Upper lobe of left lung (tissue), 6 donors: ENCODE measurements at regions not wholly inside any gene's neighbourhood (a gene's known extent, or its start where the extent isn't known, plus 50 kb on each side); places are given as distances from the start of the nearest gene placed in this dataset.

ENCODE experiments used
- ATAC-seq, 2 donors: fragments of 200-7000 bp; cut with Tn5 transposase; one replicate each; pipeline ENCODE4 v1.9.1; 2022; ENCODE audit warnings: mild to moderate bottlenecking in 2 of 2, moderate library complexity in 2 of 2; ENCODE audit not compliant: low FRiP score in 2 of 2
- DNase-seq, 2 donors: peaks; one replicate each; pipeline ENCODE4 v3.0.0-alpha.2; 2019 to 2020
- H3K27ac ChIP-seq, 4 donors: fragments of 200-600 bp; sonication (generic); one replicate each; pipeline ENCODE4 v1.5.1; 2016 to 2019
- H3K27me3 ChIP-seq, 4 donors: fragments of 200-600 bp; sonication (generic); one replicate each; pipeline ENCODE4 v1.5.1; 2017 to 2019
- H3K36me3 ChIP-seq, 4 donors: fragments of 200-600 bp; sonication (generic); one replicate each; pipeline ENCODE4 v1.5.1; 2016 to 2019
- H3K4me1 ChIP-seq, 4 donors: fragments of 200-600 bp; sonication (generic); one replicate each; pipeline ENCODE4 v1.5.1; 2018 to 2019
- H3K4me3 ChIP-seq, 4 donors: fragments of 200-600 bp; sonication (generic); one replicate each; pipeline ENCODE4 v1.5.1; 2017 to 2019; ENCODE audit warnings: mild to moderate bottlenecking in 2 of 4, moderate library complexity in 1 of 4
- H3K9me3 ChIP-seq, 4 donors: fragments of 200-600 bp; sonication (generic); one replicate each; pipeline ENCODE4 v1.5.1; 2018 to 2019
- EP300 ChIP-seq, 4 donors: sonication (generic); formaldehyde crosslinking; IDR thresholded peaks; one replicate each; pipeline ENCODE4 v1.5.1; 2017; ENCODE audit warnings: antibody characterized with exemption in 4 of 4, control low read depth in 2 of 4
- POLR2A ChIP-seq, 4 donors: fragments of 450-650 bp; IDR thresholded peaks; one replicate each; pipeline ENCODE4 v1.5.1; 2016 to 2017; ENCODE audit warnings: antibody characterized with exemption in 4 of 4, mild to moderate bottlenecking in 2 of 4
- POLR2AphosphoS5 ChIP-seq, 2 donors: sonication (generic); formaldehyde crosslinking; IDR thresholded peaks; one replicate each; pipeline ENCODE4 v1.5.1; 2017; ENCODE audit warnings: antibody characterized with exemption in 2 of 2
- WGBS, 2 donors: methylation state at CpG; one replicate each; pipeline ENCODE4 v1.1.5; 2017 to 2018; 5-methylcytosine and 5-hydroxymethylcytosine counted together
- TF ChIP-seq, protein P1 (sequence below), 6 experiments: fragments of 450-650 bp in 4 of 6; fragments of 200-600 bp in 2 of 6; sonication (generic) in 2 of 6; IDR thresholded peaks; one replicate each; pipeline ENCODE4 v1.5.1; 2016 to 2019; ENCODE audit warnings: antibody characterized with exemption in 6 of 6
- donor health status: DM: no; HTN: no; CAD: no; lungs with moderate emphysema.
- donor health status: DM: no; HTN: yes; CAD: no; lungs with severe emphysema.

GRCh38 chr6:9627916-9628315 lies 787.0 kb downstream of the TFAP2A start:
- 70 to 75% methylated on average over 3 of the region's 3 CpGs for WGBS, 2 donors
- Histone ChIP-seq H3K9me3 (peaks cover 0 to 12% (median 3%) of the 10 kb centered on the region in 4 donors), H3K36me3 (no peaks in the 10 kb centered on the region), H3K27ac (no peak overlapping the region), H3K4me3 (no peak overlapping the region), H3K4me1 (no peaks in the 10 kb centered on the region), H3K27me3 (no peaks in the 10 kb centered on the region)
- ATAC-seq (no peak), DNase-seq (no peak)
- TF ChIP-seq, protein P1, sequence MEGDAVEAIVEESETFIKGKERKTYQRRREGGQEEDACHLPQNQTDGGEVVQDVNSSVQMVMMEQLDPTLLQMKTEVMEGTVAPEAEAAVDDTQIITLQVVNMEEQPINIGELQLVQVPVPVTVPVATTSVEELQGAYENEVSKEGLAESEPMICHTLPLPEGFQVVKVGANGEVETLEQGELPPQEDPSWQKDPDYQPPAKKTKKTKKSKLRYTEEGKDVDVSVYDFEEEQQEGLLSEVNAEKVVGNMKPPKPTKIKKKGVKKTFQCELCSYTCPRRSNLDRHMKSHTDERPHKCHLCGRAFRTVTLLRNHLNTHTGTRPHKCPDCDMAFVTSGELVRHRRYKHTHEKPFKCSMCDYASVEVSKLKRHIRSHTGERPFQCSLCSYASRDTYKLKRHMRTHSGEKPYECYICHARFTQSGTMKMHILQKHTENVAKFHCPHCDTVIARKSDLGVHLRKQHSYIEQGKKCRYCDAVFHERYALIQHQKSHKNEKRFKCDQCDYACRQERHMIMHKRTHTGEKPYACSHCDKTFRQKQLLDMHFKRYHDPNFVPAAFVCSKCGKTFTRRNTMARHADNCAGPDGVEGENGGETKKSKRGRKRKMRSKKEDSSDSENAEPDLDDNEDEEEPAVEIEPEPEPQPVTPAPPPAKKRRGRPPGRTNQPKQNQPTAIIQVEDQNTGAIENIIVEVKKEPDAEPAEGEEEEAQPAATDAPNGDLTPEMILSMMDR (IDR thresholded peaks at IDR 0.05) = no peak
- TF ChIP-seq POLR2A (IDR thresholded peaks at IDR 0.05) (no peak), POLR2AphosphoS5 (IDR thresholded peaks at IDR 0.05) (no peak), EP300 (IDR thresholded peaks at IDR 0.05) (no peak)

DNA sequence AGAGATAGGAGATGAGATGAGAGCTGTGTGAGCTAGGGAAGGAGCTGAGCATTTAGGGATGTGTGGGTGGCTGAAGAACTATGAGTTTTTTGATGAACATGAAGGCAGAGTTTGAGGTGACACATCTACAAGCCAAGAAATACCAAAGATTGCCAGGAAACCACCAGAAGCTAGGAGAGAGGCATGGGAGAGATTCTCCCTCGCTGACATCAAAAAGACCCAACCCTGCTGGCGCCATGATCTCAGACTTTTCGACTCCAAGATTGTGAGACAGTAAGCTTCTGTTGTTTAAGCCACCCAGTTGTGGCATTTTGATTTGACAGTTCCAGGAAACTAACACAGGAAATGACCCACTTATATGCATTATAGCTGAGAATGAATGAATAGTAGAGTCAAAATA lies 790.9 kb downstream of the TFAP2A start:
- 66% methylated on average over 3 of the region's 3 CpGs for WGBS, 2 donors
- Histone ChIP-seq H3K4me3 (no peak overlapping the region), H3K9me3 (peaks cover 0 to 4% (median 0%) of the 10 kb centered on the region in 4 donors), H3K36me3 (no peaks in the 10 kb centered on the region), H3K4me1 (no peaks in the 10 kb centered on the region), H3K27ac (no peak overlapping the region), H3K27me3 (no peaks in the 10 kb centered on the region)
- ATAC-seq (no peak), DNase-seq (no peak)
- TF ChIP-seq, protein P1 (IDR thresholded peaks at IDR 0.05) = no peak
- TF ChIP-seq POLR2A (IDR thresholded peaks at IDR 0.05) (no peak), POLR2AphosphoS5 (IDR thresholded peaks at IDR 0.05) (no peak), EP300 (IDR thresholded peaks at IDR 0.05) (no peak)

GRCh38 chr6:9623228-9623832 lies 791.5 kb downstream of the TFAP2A start:
- H3K27ac ChIP-seq = no peak overlapping the region
- ATAC-seq = no peak
- H3K4me1 ChIP-seq = no peaks in the 10 kb centered on the region
- no peak overlapping the region for H3K4me3 ChIP-seq
- no peaks in the 10 kb centered on the region for H3K27me3 ChIP-seq
- WGBS, 2 donors = 89 to 90% methylated on average over 8 of the region's 8 CpGs
- TF ChIP-seq, protein P1 (IDR thresholded peaks at IDR 0.05) = no peak
- no peak for TF ChIP-seq EP300 (IDR thresholded peaks at IDR 0.05)
- TF ChIP-seq POLR2AphosphoS5 (IDR thresholded peaks at IDR 0.05) = no peak
- TF ChIP-seq POLR2A (IDR thresholded peaks at IDR 0.05) = no peak
- H3K9me3 ChIP-seq = peaks cover 0 to 4% (median 0%) of the 10 kb centered on the region in 4 donors
- no peaks in the 10 kb centered on the region for H3K36me3 ChIP-seq
- no peak for DNase-seq

GRCh38 chr6:9621276-9621675 lies 793.6 kb downstream of the TFAP2A start:
- 82 to 90% methylated on average over 3 of the region's 3 CpGs for WGBS, 2 donors
- no peaks in the 10 kb centered on the region for H3K4me1 ChIP-seq
- peaks cover 0 to under 1% (median 0%) of the 10 kb centered on the region in 4 donors for H3K9me3 ChIP-seq
- H3K36me3 ChIP-seq = no peaks in the 10 kb centered on the region
- no peak overlapping the region for H3K27ac ChIP-seq
- ATAC-seq (no peak), DNase-seq (no peak)
- H3K4me3 ChIP-seq = no peak overlapping the region
- H3K27me3 ChIP-seq = no peaks in the 10 kb centered on the region
- TF ChIP-seq POLR2A (IDR thresholded peaks at IDR 0.05) (no peak), EP300 (IDR thresholded peaks at IDR 0.05) (no peak), POLR2AphosphoS5 (IDR thresholded peaks at IDR 0.05) (no peak)
- TF ChIP-seq, protein P1 (IDR thresholded peaks at IDR 0.05) = no peak

DNA sequence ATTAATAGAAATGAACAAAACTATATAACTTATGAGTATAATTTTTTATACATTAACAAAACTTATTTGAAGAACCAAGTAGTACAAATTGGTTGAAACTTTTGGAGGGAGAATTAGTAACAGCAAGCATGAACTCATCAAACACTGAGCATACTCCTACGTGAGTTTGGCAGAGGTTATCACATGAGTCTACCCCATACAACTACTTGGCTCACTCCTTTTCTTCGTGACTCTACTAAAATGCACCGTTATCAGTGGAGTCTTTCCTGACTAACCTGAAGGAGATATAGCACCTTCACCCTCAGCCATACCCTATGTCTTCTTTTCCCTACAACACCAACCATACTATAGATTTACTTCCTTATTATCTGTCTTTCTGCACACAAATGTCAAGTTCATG lies 794.2 kb downstream of the TFAP2A start:
- ATAC-seq = no peak
- 82 to 85% methylated on average over 3 of the region's 3 CpGs for WGBS, 2 donors

More for the DNA sequence above, 794.2 kb downstream of the TFAP2A start:
- Histone ChIP-seq H3K4me1 (no peaks in the 10 kb centered on the region), H3K4me3 (no peak overlapping the region), H3K27me3 (no peaks in the 10 kb centered on the region), H3K27ac (no peak overlapping the region), H3K36me3 (no peaks in the 10 kb centered on the region), H3K9me3 (no peaks in the 10 kb centered on the region)
- no peak for TF ChIP-seq EP300 (IDR thresholded peaks at IDR 0.05)
- TF ChIP-seq POLR2A (IDR thresholded peaks at IDR 0.05) = no peak
- no peak for TF ChIP-seq POLR2AphosphoS5 (IDR thresholded peaks at IDR 0.05)
- TF ChIP-seq, protein P1 (IDR thresholded peaks at IDR 0.05) = no peak
- no peak for DNase-seq
